Small intestine (tissue), 7 donors: ENCODE measurements at regions not wholly inside any gene's neighbourhood (a gene's known extent, or its start where the extent isn't known, plus 50 kb on each side); places are given as distances from the start of the nearest gene placed in this dataset.
A peak's percentile ranks its signal among the peaks of the same experiment; 100 is the strongest.
"Not testable (repeated sequence)": the region's sequence is repeated elsewhere in the genome, so short reads cannot be mapped to it uniquely, and the experiment has no call there.

ENCODE experiments used
- DNase-seq, 2 donors: peaks; one replicate each; pipeline versions ENCODE4 v3.0.0 to v3.0.0-alpha.2; 2013
- FAIRE-seq: peaks from 2 replicates; lab custom pipeline; 2012; peaks lifted over from hg19 to GRCh38; lab: Jason Lieb, UNC
- H3K27ac ChIP-seq, 3 donors: one replicate each; pipeline ENCODE4 v1.5.1; 2013; ENCODE audit warnings: low read length in 2 of 3, mild to moderate bottlenecking in 2 of 3, control low read depth in 1 of 3, inconsistent platforms in 1 of 3, low read depth in 1 of 3, moderate library complexity in 1 of 3
- H3K27me3 ChIP-seq, 3 donors: one replicate each; pipeline ENCODE4 v1.6.1; 2013; ENCODE audit warnings: low read length in 3 of 3, inconsistent platforms in 1 of 3; ENCODE audit not compliant: control insufficient read depth in 3 of 3, insufficient read depth in 3 of 3
- H3K36me3 ChIP-seq, 3 donors: one replicate each; pipeline ENCODE4 v1.6.1; 2013; ENCODE audit warnings: low read length in 3 of 3, inconsistent platforms in 1 of 3, low read depth in 1 of 3, mild to moderate bottlenecking in 1 of 3, moderate library complexity in 1 of 3; ENCODE audit not compliant: control insufficient read depth in 3 of 3, insufficient read depth in 2 of 3
- H3K4me1 ChIP-seq, 3 donors: one replicate each; pipeline ENCODE4 v1.6.1; 2013; ENCODE audit warnings: low read length in 2 of 3, inconsistent platforms in 1 of 3, low read depth in 1 of 3, mild to moderate bottlenecking in 1 of 3, moderate library complexity in 1 of 3; ENCODE audit not compliant: control insufficient read depth in 3 of 3, insufficient read depth in 2 of 3
- H3K4me3 ChIP-seq, 3 donors: one replicate each; pipeline ENCODE4 v1.5.1; 2013; ENCODE audit warnings: low read length in 3 of 3, control low read depth in 1 of 3, inconsistent platforms in 1 of 3, low read depth in 1 of 3, mild to moderate bottlenecking in 1 of 3, moderate library complexity in 1 of 3
- H3K9me3 ChIP-seq, 2 donors: one replicate each; pipeline ENCODE4 v1.6.1; 2013; ENCODE audit warnings: low read depth in 1 of 2, low read length in 1 of 2; ENCODE audit not compliant: control insufficient read depth in 2 of 2, insufficient read depth in 1 of 2
- WGBS, 3 donors: extraction: QIAGEN DNeasy Blood & Tissue Kit; methylation state at CpG; one replicate each; pipeline ENCODE4 v1.1.7; 2013; 5-methylcytosine and 5-hydroxymethylcytosine counted together
- donor health status: healthy with polysubstance abuse.
- donor health status: control.
- donor health status: control.
- donor health status: Bipolar disorder and iron deficiency.
- donor health status: healthy.

- no peak for DNase-seq
Observed at GRCh38 chr21:20875742-20876141, 122.5 kb upstream of the NCAM2 start.

DNA sequence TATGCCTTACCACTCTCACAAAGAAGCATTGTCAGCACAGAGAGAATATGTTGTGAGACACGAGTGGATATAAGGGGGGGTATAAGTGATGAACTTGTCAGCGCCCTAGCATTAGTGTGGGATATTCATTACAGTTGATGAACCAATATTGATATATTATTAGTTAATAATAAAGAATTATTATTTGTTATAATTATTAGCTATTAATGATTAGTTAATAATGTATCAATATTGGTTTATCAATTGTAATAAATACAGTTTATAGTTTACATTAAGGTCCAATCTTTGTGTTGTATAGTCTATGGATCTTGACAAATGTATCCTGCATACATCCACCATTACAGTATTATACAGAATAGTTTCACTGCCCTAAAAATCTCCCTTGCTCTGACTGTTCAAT is 120.2 kb upstream of the NCAM2 start:
- H3K4me1 ChIP-seq = no peaks in the 10 kb centered on the region
- no peaks in the 10 kb centered on the region for H3K27me3 ChIP-seq
- FAIRE-seq = no peak
- DNase-seq = no peak
- 83 to 90% (median 85%) methylated on average over 2 of the region's 2 CpGs for WGBS, 3 donors
- no peak overlapping the region for H3K27ac ChIP-seq
- H3K4me3 ChIP-seq = no peak overlapping the region
- H3K9me3 ChIP-seq = no peaks in the 10 kb centered on the region
- no peaks in the 10 kb centered on the region for H3K36me3 ChIP-seq

More at GRCh38 chr21:20875742-20876141, 122.5 kb upstream of the NCAM2 start:
- H3K27ac ChIP-seq = no peak overlapping the region
- no peaks in the 10 kb centered on the region for H3K27me3 ChIP-seq
- no peaks in the 10 kb centered on the region for H3K9me3 ChIP-seq
- H3K36me3 ChIP-seq = no peaks in the 10 kb centered on the region
- no peaks in the 10 kb centered on the region for H3K4me1 ChIP-seq
- FAIRE-seq = no peak
- H3K4me3 ChIP-seq = no peak overlapping the region

DNA sequence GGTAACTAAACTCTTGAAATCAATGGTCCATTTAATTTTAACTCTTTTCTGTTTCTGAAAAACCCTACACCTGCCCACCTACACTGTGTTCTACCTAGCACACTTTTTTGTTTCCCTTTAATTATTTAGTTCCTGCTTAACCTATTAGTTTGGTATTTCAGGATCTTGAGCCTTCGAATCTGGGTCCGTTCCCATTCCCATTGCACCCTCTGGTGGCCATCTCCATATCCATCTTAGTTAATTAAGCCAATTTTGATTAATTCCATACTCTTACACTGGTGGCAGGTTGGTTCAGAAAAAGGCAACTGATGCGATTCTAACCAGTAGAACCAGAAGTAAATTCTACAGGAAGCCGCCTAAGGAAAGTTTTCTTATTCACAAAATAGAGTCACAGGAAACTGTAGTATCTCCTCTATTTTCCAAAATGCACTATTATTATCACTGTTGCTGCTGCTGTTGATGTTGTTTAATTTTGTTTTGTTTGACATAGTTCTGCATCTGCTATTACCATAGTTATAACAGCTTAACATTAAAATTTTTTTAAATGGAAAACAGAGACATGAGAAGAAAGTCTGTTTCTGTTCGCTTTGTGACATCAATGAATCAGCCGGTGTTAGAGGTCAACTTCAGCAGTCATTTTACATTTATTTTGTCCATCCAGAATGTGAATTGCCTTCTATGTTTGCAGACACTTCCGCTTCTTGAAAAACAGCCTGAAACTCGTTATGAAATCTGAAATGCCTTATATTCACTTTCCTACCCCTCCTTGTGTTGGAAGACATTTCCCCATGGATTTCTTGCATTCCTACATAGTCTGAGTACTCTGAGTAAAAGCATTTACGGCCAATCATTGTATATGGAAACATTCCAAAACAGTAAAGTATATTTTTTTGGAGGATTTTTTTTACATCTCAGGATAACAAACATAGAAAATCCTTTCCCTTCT is 115.5 kb upstream of the NCAM2 start:
- WGBS, 3 donors = 44 to 46% (median 44%) methylated on average over 9 of the region's 9 CpGs
- H3K36me3 ChIP-seq = no peaks in the 10 kb centered on the region
- peaks cover 0 to 1% of the 10 kb centered on the region in 2 donors for H3K9me3 ChIP-seq
- no peak overlapping the region for H3K27ac ChIP-seq
- no peak overlapping the region for H3K4me3 ChIP-seq
- peak in 1 of 2 donors; percentile 38 for DNase-seq
- no peak for FAIRE-seq
- no peaks in the 10 kb centered on the region for H3K27me3 ChIP-seq
- no peaks in the 10 kb centered on the region for H3K4me1 ChIP-seq

DNA sequence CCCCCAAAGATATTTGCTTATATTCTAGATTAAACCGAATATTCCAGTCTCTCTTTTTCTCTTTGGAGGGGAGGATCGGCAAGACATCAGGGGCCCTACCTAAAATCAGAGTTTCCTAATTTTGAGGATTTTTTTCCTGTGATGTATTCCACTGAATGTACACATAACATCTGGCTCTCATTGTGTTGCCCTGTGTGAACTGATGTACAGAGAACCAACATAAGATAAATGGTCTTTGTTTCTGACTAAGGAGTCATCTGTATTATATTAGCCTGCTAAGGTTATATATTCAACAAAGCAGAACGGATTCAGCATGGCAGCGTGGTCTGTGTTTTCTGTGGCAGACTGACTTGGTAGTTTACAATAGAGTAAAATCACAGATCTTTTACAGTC is 114.8 kb upstream of the NCAM2 start:
- H3K27me3 ChIP-seq = no peaks in the 10 kb centered on the region
- no peaks in the 10 kb centered on the region for H3K36me3 ChIP-seq
- DNase-seq (no peak), FAIRE-seq (no peak)
- H3K27ac ChIP-seq = no peak overlapping the region
- H3K9me3 ChIP-seq = peaks cover 0 to 1% of the 10 kb centered on the region in 2 donors
- H3K4me1 ChIP-seq = no peaks in the 10 kb centered on the region
- 71 to 81% (median 80%) methylated on average over 4 of the region's 4 CpGs for WGBS, 3 donors
- H3K4me3 ChIP-seq = no peak overlapping the region

DNA sequence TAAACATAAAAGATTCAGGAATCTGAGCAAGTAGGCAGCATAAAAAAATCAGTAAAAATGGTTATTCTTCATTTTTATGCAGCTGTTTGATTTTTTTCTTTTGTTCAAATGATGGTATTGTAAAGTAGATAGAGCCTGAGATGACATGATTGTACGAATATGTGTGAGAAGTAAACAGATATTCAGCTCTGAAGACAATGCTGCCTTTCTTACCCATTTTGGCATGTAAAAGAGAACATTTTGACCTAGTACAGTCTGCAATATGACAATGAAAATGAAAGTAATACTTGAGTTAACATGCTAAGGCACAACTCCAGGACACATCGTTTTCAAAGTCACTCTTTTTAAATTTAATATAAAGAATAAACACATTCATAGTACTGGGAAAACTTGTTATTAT is 95.7 kb upstream of the NCAM2 start:
- FAIRE-seq = no peak
- no peak for DNase-seq
- WGBS, 3 donors = 46 to 62% (median 58%) methylated on average over 2 of the region's 2 CpGs
- no peaks in the 10 kb centered on the region for H3K9me3 ChIP-seq
- no peak overlapping the region for H3K27ac ChIP-seq
- H3K27me3 ChIP-seq = no peaks in the 10 kb centered on the region
- no peaks in the 10 kb centered on the region for H3K4me1 ChIP-seq
- no peak overlapping the region for H3K4me3 ChIP-seq
- H3K36me3 ChIP-seq = no peaks in the 10 kb centered on the region

DNA sequence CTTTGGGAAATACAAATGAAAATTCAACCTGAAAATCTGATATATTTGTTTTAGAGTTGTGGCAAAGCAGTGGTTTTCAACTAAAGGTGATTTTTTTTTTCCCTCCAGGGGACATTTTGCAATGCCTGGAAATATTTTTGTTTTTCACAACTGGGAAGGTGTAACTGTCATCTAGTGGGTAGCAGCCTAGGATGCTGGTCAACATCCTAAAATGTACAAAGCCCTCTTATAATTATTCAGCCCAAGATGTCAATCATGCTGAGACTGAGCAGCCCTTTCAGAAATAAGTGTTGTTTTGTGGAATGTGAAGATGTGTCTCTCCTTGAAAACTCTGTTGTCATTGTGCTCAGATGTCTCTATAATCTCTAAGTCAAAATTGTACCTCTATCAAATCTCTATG is 95.2 kb upstream of the NCAM2 start:
- no peak for FAIRE-seq
- Histone ChIP-seq H3K36me3 (no peaks in the 10 kb centered on the region), H3K9me3 (no peaks in the 10 kb centered on the region)

GRCh38 chr21:20927555-20927954 is 70.7 kb upstream of the NCAM2 start:
- not testable (repeated sequence) for DNase-seq, H3K9me3 ChIP-seq, H3K27ac ChIP-seq, H3K36me3 ChIP-seq, H3K4me1 ChIP-seq, FAIRE-seq, H3K4me3 ChIP-seq, H3K27me3 ChIP-seq
- 78 to 90% (median 87%) methylated on average over 13 of the region's 13 CpGs for WGBS, 3 donors

More for the DNA sequence above, 95.2 kb upstream of the NCAM2 start:
- no peak overlapping the region for H3K27ac ChIP-seq
- H3K4me3 ChIP-seq = no peak overlapping the region
- no peaks in the 10 kb centered on the region for H3K4me1 ChIP-seq
- no peaks in the 10 kb centered on the region for H3K27me3 ChIP-seq
- DNase-seq = no peak

GRCh38 chr21:20942523-20942922 is 55.7 kb upstream of the NCAM2 start:
- Histone ChIP-seq H3K36me3 (no peaks in the 10 kb centered on the region), H3K4me1 (no peaks in the 10 kb centered on the region), H3K9me3 (peaks cover 0 to 2% of the 10 kb centered on the region in 2 donors), H3K27ac (no peak overlapping the region), H3K4me3 (no peak overlapping the region), H3K27me3 (no peaks in the 10 kb centered on the region)
- 50 to 79% (median 55%) methylated on average over 1 of the region's 1 CpG for WGBS, 3 donors
- FAIRE-seq (no peak), DNase-seq (no peak)
